ENCODE measurements at regions not wholly inside any gene's neighbourhood (a gene's known extent, or its start where the extent isn't known, plus 50 kb on each side); places are given as distances from the start of the nearest gene placed in this dataset.

DNA sequence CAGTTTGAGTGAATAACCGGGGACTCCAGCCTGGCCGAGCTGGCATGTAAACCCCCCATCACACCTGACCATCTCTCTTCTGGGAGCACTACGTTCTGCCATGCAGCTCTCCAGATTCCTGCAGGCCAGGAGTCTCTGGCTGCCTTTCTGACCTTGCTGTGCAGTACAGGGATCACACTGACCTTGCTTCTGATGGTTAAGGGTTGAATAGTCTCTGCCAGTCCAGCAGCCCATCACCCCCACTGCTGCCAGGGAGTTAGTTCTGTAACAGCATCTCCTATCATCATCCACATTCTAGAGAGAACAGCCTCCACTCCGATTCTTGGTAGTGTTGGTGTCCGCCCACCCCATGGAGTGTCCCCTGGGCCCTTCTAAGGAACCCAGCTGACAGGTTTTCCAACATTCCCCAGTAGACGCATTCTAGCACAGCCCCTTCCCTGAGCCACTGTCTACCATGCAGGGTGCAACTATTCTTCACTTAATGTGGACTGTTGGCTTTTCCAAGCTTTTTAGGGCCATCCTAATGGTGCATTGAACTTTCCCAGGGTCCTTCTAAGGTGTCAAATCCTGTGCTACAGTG lies 109.8 kb downstream of the RIPK4 start:
- no peak for DNase-seq (ENCODE audit: low read depth, low spot score)
- no peak overlapping the region for H3K4me3 ChIP-seq (ENCODE audit: low read length)

DNA sequence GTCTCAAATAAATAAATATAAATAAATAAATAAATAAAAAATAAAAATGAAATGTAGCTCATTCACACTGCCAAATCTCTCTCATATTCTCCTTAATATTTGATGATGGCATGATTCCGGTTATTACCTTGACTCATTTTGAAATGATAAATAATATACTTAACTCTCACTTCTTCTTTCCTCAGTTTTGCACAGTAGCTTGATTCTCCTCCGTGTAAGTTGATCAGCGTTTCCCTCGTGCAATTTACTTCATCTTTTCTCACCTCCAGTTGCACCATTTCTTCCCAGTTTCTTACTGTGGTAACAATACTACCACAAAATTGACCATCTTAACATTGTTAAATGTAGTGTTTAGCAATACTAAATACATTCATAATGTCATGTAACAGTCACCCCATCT lies 111.6 kb downstream of the RIPK4 start:
- no peak for DNase-seq (ENCODE audit: low read depth, low spot score)
- H3K4me3 ChIP-seq (ENCODE audit: low read length) = no peak overlapping the region

GRCh38 chr21:41653954-41654491 lies 112.8 kb downstream of the RIPK4 start:
- DNase-seq (ENCODE audit: low read depth, low spot score) = no peak
- H3K4me3 ChIP-seq (ENCODE audit: low read length) = no peak overlapping the region

DNA sequence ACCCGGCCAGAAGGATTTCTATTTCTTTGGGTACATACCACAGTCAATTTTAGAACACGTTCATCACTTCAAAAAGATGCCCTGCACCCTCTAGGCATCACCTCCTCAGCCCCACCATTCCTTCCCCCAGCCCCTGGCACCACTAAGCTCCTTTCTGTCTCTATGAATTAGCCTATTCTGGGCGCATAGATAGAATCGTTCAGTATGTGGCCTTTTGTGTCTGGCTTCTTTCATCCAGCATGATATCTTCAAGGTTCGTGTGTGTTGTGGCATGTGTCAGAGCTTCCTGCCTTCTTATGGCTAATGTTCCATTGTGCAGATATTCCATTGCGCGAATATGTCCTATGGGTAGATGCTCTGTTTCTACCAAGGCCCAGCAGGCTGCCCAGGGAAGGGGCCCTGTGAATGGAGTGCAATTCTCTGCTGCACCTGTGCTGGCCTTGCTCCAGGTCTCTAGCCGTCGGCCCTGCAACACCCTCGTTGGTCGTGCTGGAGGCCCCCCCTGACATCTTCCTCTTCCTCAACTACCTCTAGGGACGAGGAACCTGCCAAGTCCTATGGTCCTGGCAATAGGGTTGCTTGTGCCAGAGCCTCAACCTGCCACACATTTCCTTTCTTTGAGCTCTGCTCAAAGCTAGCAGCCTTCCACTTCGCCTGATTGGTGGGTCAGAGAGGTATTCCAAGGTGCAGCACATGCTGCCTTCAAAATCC lies 113.5 kb downstream of the RIPK4 start:
- no peak overlapping the region for H3K4me3 ChIP-seq (ENCODE audit: low read length)
- no peak for DNase-seq (ENCODE audit: low read depth, low spot score)

- no peak overlapping the region for H3K4me3 ChIP-seq (ENCODE audit: low read length)
- DNase-seq (ENCODE audit: low read depth, low spot score) = no peak
These were observed 115.0 kb downstream of the RIPK4 start for GRCh38 chr21:41651830-41652229.

DNA sequence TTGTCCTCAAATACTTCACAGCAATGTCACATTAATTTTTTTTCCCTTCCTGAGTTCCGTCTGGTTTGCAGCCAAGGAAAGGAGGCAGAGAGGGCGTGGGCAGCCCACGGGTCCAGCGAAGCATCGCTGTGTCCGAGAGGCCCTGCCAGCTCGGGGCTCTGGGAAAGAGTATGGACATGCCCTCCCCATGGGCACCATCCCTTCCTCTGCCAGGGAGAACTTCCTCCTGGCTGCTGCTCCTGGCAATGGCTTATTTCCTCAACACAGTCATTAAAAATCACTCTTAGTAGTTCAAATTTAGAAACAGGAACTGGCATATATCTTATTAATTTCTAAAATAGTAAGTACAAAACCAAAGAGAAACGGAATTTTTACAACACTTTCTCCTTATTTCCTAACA lies 115.4 kb downstream of the RIPK4 start:
- H3K4me3 ChIP-seq (ENCODE audit: low read length) = no peak overlapping the region
- DNase-seq (ENCODE audit: low read depth, low spot score) = no peak

DNA sequence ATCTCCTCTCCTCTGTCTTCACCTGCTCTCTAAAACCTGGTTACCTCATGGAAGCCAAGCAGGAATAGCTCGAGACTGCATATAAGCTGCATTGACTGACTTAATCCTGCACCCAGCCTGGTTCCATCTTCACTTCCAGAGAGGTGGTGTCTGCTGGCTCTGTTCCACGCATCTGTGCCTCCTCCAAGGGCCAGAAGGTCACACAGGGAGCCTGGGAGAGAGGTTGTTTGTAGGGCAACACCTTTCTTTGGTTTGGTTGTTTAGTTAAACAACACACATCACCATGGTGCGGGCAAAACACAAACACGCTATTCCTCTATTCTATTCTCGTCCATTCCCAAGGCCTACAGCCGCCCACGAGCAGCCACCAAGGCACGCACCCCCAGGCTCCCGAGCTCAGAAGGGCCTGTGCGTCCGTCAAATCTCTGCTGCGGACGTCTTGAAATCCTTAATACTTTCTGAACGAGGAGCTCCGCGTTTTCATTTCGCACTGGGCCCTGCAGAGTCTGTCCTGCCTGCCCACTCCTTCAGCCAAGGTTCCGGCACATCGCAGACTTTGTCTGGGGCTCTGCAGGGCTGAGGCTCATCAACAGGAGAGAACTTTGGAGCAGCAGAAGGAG lies 116.2 kb downstream of the RIPK4 start:
- DNase-seq (ENCODE audit: low read depth, low spot score) = no peak

GRCh38 chr21:41648591-41649031 lies 118.2 kb downstream of the RIPK4 start:
- DNase-seq (ENCODE audit: low read depth, low spot score) = no peak
- H3K4me3 ChIP-seq (ENCODE audit: low read length) = no peak overlapping the region

More for the DNA sequence above, 116.2 kb downstream of the RIPK4 start:
- H3K4me3 ChIP-seq (ENCODE audit: low read length) = no peak overlapping the region

DNA sequence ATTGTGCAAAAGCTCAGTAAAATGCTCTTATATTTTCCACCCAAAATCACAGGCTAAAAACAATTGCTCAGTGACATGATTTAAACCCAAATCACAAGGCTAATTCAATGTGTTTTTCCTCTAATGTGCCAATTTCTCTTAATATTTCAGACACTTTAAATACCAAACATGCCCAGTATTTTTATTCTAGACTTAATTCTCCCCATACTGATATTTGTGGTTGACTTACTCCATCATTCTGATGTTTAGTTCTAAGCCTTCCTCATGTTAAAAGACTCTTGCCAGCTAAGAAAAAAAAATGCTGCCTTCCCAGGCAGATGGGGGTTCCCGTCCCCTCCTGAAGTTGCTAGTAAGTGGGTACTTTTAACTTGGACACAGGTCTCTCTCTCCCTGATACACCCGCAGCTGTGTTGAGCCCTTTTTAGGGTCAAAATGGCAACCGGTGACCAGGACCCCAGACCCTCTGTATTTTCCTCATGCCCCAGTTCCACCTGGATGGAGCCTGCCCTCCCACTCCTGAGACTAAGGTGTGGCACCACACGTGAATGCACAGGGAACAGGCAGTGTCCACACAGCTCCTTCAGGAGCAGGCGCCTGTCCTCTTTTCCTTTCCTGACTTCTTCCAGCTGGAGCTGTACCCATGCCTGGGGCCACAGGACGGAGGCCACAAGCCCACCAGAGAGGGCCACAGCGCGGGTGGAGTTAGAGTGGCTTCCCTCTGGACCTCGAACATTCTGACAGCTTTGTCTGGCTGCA lies 118.9 kb downstream of the RIPK4 start:
- no peak for DNase-seq (ENCODE audit: low read depth, low spot score)
- no peak overlapping the region for H3K4me3 ChIP-seq (ENCODE audit: low read length)

DNA sequence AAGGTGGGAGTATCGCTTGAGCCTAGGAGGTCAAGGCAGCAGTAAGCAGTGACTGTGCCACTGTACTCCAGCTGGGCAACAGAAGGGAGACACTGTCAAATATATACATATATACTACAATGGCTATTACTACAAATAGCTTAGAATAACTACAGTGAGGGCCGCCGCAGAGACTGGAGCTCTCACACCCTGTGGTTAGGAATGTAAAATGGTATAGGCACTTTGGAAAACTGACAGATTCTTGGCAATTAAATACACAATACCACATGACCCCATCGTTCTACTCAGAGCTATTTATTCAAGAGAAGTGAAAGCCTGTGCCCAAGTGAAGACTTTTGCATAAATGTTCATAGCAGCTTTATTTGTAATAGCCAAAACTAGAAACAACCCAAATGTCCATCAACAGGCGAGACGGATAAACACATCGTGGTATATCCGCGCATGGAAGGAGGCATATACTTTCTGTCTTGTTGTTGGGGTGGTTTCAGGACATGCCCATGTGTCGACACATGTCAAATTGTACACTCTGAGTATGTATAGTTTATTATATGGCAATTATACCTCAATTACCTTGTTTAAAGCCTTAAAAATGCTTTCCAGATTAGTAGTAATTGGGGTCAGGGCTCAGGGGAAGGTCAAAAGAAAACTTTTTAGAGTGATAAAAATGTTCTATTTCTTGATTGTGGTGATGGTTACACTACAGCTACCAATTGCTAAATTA lies 123.4 kb downstream of the RIPK4 start:
- DNase-seq (ENCODE audit: low read depth, low spot score) = no peak
- H3K4me3 ChIP-seq (ENCODE audit: low read length) = no peak overlapping the region

GRCh38 chr21:41641821-41642701 lies 124.8 kb downstream of the RIPK4 start:
- DNase-seq (ENCODE audit: low read depth, low spot score) = no peak
- no peak overlapping the region for H3K4me3 ChIP-seq (ENCODE audit: low read length)

DNA sequence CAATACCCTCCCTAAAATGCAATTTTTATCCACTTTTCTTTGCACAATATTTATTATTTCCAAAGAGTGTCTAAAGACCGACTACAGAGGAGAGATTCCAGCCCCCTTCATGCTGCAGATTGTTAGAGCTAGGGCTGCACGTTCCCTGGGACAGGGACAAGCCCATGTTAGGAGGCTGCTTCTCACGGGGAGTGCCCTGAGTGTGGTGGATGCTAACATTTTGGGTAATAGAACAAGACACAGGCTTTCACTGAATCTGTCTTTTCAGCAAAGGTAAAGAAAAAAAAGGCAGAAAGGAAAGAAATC lies 125.4 kb downstream of the RIPK4 start:
- no peak overlapping the region for H3K4me3 ChIP-seq (ENCODE audit: low read length)
- no peak for DNase-seq (ENCODE audit: low read depth, low spot score)

- no peak for DNase-seq (ENCODE audit: low read depth, low spot score)
These were observed 125.9 kb downstream of the RIPK4 start for GRCh38 chr21:41640748-41641509.

GRCh38 chr21:41639766-41640165 lies 127.1 kb downstream of the RIPK4 start:
- no peak for DNase-seq (ENCODE audit: low read depth, low spot score)
- H3K4me3 ChIP-seq (ENCODE audit: low read length) = no peak overlapping the region

More at GRCh38 chr21:41640748-41641509, 125.9 kb downstream of the RIPK4 start:
- H3K4me3 ChIP-seq (ENCODE audit: low read length) = no peak overlapping the region

- DNase-seq (ENCODE audit: low read depth, low spot score) = no peak
- no peak overlapping the region for H3K4me3 ChIP-seq (ENCODE audit: low read length)
These were observed 127.5 kb downstream of the RIPK4 start for GRCh38 chr21:41639336-41639735.

DNA sequence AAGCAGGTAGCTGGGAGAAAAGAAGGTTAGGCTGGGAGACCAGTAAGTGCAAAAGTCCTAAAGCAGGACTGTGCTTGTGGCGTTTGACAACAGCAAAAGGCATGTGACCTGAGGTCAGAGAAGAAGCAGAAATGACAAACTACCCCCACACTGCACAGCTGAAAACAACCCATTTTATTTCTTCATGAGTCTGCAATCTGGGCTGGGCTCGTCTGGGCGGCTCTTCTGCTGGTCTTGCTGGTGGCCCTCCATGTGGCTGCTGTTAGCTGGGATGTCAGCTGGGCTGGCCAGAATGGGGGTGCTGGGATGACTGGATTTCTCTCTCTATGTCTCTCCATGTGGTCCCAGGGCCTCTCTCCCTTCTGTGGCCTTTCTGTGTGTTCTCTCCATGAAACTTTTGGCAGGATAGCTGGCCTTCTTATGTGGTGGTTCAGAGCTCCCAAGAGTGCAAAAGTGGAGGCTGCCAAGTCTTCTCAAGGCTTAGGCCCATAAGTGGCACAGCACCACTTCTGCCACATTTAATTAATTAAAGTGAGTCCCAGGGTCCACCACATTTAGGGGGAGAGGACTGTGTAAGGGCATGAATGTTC lies 128.6 kb downstream of the RIPK4 start:
- DNase-seq (ENCODE audit: low read depth, low spot score) = no peak
- no peak overlapping the region for H3K4me3 ChIP-seq (ENCODE audit: low read length)
